Muscle of leg (tissue), 3 donors: ENCODE measurements at regions not wholly inside any gene's neighbourhood (a gene's known extent, or its start where the extent isn't known, plus 50 kb on each side); places are given as distances from the start of the nearest gene placed in this dataset.
A peak's percentile ranks its signal among the peaks of the same experiment; 100 is the strongest.

Experiments
- DNase-seq: peaks from one replicate; pipeline ENCODE4 v3.0.0; 2013
- H3K27ac ChIP-seq: one replicate; pipeline ENCODE4 v1.5.1; 2013; ENCODE audit warnings: mild to moderate bottlenecking, low read length, control low read depth
- H3K27me3 ChIP-seq: one replicate; pipeline ENCODE4 v1.6.1; 2013; ENCODE audit warnings: low read length; ENCODE audit not compliant: control insufficient read depth, insufficient read depth
- H3K36me3 ChIP-seq: one replicate; pipeline ENCODE4 v1.6.1; 2013; ENCODE audit warnings: low read length; ENCODE audit not compliant: control insufficient read depth, insufficient read depth
- H3K4me1 ChIP-seq: one replicate; pipeline ENCODE4 v1.6.1; 2013; ENCODE audit warnings: low read length; ENCODE audit not compliant: control insufficient read depth, insufficient read depth
- H3K4me3 ChIP-seq: one replicate; pipeline ENCODE4 v1.5.1; 2013; ENCODE audit warnings: low read length, control low read depth
- H3K9me3 ChIP-seq: replicated peaks from 2 replicates; pipeline ENCODE4 v1.6.1; 2013; ENCODE audit warnings: low read depth, low read length; ENCODE audit not compliant: control insufficient read depth
- WGBS: methylation state at CpG from one replicate; pipeline ENCODE4 v1.1.5; 2013; ENCODE audit warnings: missing lambda C conversion rate; ENCODE audit not compliant: insufficient coverage; 5-methylcytosine and 5-hydroxymethylcytosine counted together

DNA sequence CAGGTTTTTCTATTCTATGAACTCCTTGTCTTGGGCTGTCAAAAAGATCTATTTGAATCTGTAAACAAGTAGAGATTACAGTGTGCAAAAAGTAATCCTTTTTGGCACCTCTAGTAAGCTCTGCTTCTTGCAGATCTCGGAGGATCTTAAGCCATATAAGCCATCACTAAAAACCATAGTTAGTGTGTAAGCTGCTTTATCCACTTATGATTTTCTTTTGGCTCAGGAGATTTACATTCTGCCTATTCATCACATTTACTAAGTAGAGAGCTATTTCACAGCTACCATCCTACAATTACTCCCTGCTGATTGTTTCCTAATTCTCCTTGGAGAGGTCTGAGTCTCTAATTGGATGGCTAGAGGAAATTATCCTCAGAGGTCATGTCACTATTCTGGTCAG, 385.7 kb downstream of the AASDHPPT start:
- no peak overlapping the region for H3K27ac ChIP-seq
- WGBS = no CpG with 5 or more reads among the region's 1 CpG

GRCh38 chr11:106463796-106464201, 386.3 kb downstream of the AASDHPPT start:
- no CpG with 5 or more reads among the region's 4 CpGs for whole genome bisulfite sequencing
- H3K36me3 ChIP-seq = no peaks in the 10 kb centered on the region
- H3K4me1 ChIP-seq = peaks cover 2% of the 10 kb centered on the region
- peak; percentile 33 for DNase-seq
- no peak overlapping the region for H3K4me3 ChIP-seq
- H3K27ac ChIP-seq = no peak overlapping the region
- no peaks in the 10 kb centered on the region for H3K27me3 ChIP-seq
- no peaks in the 10 kb centered on the region for H3K9me3 ChIP-seq

More for the DNA sequence above, 385.7 kb downstream of the AASDHPPT start:
- Histone ChIP-seq H3K36me3 (no peaks in the 10 kb centered on the region), H3K4me3 (no peak overlapping the region), H3K9me3 (no peaks in the 10 kb centered on the region), H3K4me1 (peaks cover 2% of the 10 kb centered on the region), H3K27me3 (no peaks in the 10 kb centered on the region)
- no peak for DNase-seq

GRCh38 chr11:106464728-106465127, 387.3 kb downstream of the AASDHPPT start:
- DNase-seq = no peak
- peaks cover 2% of the 10 kb centered on the region for H3K4me1 ChIP-seq
- H3K9me3 ChIP-seq = no peaks in the 10 kb centered on the region
- no peaks in the 10 kb centered on the region for H3K27me3 ChIP-seq
- no peak overlapping the region for H3K27ac ChIP-seq
- H3K4me3 ChIP-seq = no peak overlapping the region
- H3K36me3 ChIP-seq = no peaks in the 10 kb centered on the region

DNA sequence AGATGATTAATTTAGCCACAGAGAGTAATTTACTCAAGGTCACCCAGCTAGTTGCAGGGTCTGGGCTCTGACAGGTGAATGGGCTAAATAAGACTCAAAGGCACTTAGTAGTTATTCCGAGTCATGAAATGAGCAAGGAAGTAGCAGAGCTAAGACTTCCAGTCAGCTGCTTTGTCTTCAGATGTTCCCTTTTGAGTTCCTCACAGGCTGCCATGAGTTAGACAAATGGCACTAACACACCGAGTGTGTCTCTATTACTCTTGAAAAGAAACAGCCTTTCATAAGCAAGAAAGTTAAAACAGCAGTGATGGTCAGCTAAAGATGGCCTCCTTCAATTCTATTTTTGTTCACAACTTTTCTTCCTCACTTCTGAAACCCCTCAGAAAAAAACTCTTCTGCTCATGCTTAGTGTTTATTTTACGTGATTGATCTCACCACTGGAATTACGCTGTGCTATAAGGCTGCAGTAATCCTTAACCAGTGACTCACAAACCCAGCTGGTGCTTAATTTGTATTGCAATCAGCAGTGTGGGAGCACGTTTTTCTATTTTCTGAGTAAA, 389.1 kb downstream of the AASDHPPT start:
- Histone ChIP-seq H3K4me1 (peaks cover 2% of the 10 kb centered on the region), H3K4me3 (no peak overlapping the region), H3K36me3 (no peaks in the 10 kb centered on the region), H3K27ac (no peak overlapping the region), H3K27me3 (no peaks in the 10 kb centered on the region), H3K9me3 (no peaks in the 10 kb centered on the region)
- WGBS = 78% methylated on average over 1 of the region's 5 CpGs
- no peak for DNase-seq

DNA sequence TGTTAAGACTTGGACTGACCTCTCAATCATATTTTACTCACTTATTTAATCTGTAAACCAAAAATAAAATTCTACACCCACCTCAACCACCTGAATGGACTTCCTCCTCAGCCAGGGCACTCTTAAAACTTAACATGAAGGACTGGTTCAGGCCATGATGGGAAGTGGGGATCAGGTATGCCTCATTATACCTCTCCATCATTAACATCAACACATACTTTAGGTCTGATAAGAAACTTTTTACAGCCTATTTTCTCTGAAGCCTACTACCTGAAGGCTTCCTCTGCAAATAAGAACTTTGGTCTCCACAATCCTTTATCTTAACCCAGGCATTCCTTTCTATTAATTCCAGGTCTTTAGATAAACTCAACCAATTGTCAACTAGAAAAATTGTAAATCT, 390.0 kb downstream of the AASDHPPT start:
- DNase-seq = no peak
- no peaks in the 10 kb centered on the region for H3K27me3 ChIP-seq
- H3K36me3 ChIP-seq = no peaks in the 10 kb centered on the region

GRCh38 chr11:106468086-106468485, 390.6 kb downstream of the AASDHPPT start:
- Histone ChIP-seq H3K27ac (no peak overlapping the region), H3K4me3 (no peak overlapping the region), H3K9me3 (no peaks in the 10 kb centered on the region), H3K4me1 (peaks cover 2% of the 10 kb centered on the region), H3K27me3 (no peaks in the 10 kb centered on the region), H3K36me3 (no peaks in the 10 kb centered on the region)
- 100% methylated on average over 1 of the region's 3 CpGs for WGBS
- DNase-seq = no peak

More for the DNA sequence above, 390.0 kb downstream of the AASDHPPT start:
- no peak overlapping the region for H3K27ac ChIP-seq
- H3K9me3 ChIP-seq = no peaks in the 10 kb centered on the region
- peaks cover 2% of the 10 kb centered on the region for H3K4me1 ChIP-seq
- H3K4me3 ChIP-seq = no peak overlapping the region

GRCh38 chr11:106468531-106468930, 391.1 kb downstream of the AASDHPPT start:
- Histone ChIP-seq H3K4me1 (peaks cover 2% of the 10 kb centered on the region), H3K27ac (no peak overlapping the region), H3K27me3 (no peaks in the 10 kb centered on the region), H3K36me3 (no peaks in the 10 kb centered on the region), H3K9me3 (no peaks in the 10 kb centered on the region), H3K4me3 (no peak overlapping the region)
- no peak for DNase-seq
- WGBS = no CpG with 5 or more reads among the region's 1 CpG

DNA sequence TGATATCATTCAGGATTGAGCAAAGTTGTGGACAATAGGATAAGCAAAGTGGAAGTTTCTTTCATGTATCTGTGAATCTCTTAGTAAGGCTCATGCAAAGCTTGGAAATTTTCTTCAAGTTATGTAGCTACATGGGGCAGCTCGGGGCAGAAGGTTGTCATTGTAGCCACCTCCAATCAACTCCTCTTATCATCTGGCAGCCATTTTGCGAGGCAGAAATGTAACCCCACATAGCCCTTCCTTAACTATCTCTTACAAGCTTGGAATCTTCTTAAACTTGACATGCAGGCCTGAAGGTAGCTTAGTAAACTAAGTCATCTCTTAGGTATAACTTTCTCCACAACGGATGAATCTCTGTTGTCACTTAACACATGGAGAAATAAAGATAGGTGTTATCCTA, 392.8 kb downstream of the AASDHPPT start:
- Histone ChIP-seq H3K9me3 (peaks cover 6% of the 10 kb centered on the region), H3K27ac (no peak overlapping the region), H3K27me3 (no peaks in the 10 kb centered on the region), H3K36me3 (no peaks in the 10 kb centered on the region), H3K4me1 (no peaks in the 10 kb centered on the region), H3K4me3 (no peak overlapping the region)
- no peak for DNase-seq
- no CpG with 5 or more reads among the region's 3 CpGs for WGBS

GRCh38 chr11:106471276-106471675, 393.8 kb downstream of the AASDHPPT start:
- H3K9me3 ChIP-seq = peaks cover 6% of the 10 kb centered on the region
- 57% methylated on average over 1 of the region's 1 CpG for WGBS
- no peak overlapping the region for H3K27ac ChIP-seq
- H3K4me1 ChIP-seq = no peaks in the 10 kb centered on the region
- H3K4me3 ChIP-seq = no peak overlapping the region
- H3K27me3 ChIP-seq = no peaks in the 10 kb centered on the region
- no peak for DNase-seq
- H3K36me3 ChIP-seq = no peaks in the 10 kb centered on the region

- no CpG with 5 or more reads among the region's 2 CpGs for WGBS
- Histone ChIP-seq H3K36me3 (no peaks in the 10 kb centered on the region), H3K9me3 (peaks cover 6% of the 10 kb centered on the region), H3K27ac (no peak overlapping the region), H3K4me3 (no peak overlapping the region), H3K27me3 (no peaks in the 10 kb centered on the region), H3K4me1 (no peaks in the 10 kb centered on the region)
- no peak for DNase-seq
Measured at GRCh38 chr11:106473089-106473722, 395.7 kb downstream of the AASDHPPT start.

- Histone ChIP-seq H3K4me3 (no peak overlapping the region), H3K9me3 (peaks cover 6% of the 10 kb centered on the region), H3K27me3 (no peaks in the 10 kb centered on the region), H3K27ac (no peak overlapping the region), H3K4me1 (no peaks in the 10 kb centered on the region), H3K36me3 (no peaks in the 10 kb centered on the region)
- WGBS = no CpG with 5 or more reads among the region's 2 CpGs
- no peak for DNase-seq
Measured at GRCh38 chr11:106474274-106474673, 396.8 kb downstream of the AASDHPPT start.
